K562 (cell line): ENCODE measurements at regions not wholly inside any gene's neighbourhood (a gene's known extent, or its start where the extent isn't known, plus 50 kb on each side); places are given as distances from the start of the nearest gene placed in this dataset.
"Not testable (repeated sequence)": the region's sequence is repeated elsewhere in the genome, so short reads cannot be mapped to it uniquely, and the experiment has no call there.

Experiments used
- ATAC-seq: fragments of 200-7000 bp; cut with Tn5 transposase; 3 replicates; pipeline ENCODE4 v1.9.1; 2020; ENCODE audit warnings: moderate library complexity
- BruUV-seq: library from RNA; stranded (reverse); fragments of 400-500 nt; replicated peaks from 2 replicates; lab custom pipeline; 2021; lab: Mats Ljungman, UMichigan
- CTCF ChIA-PET: fragments of 300-600 bp; formaldehyde crosslinking; extraction: SDS; loops from one replicate; lab custom pipeline; 2021; ENCODE audit warnings: low intra/inter-chr PET ratio; lab: Yijun Ruan, JAX
- POLR2A ChIA-PET: fragments of 300-600, 350-650 bp; sonication (Branson Sonifier 250); formaldehyde crosslinking; extraction: SDS; loops from one replicate; lab custom pipeline; 2021; ENCODE audit warnings: antibody characterized with exemption, inconsistent platforms; lab: Yijun Ruan, JAX
- DNase-seq, 4 experiments: peaks; one replicate each; pipeline versions ENCODE4 v3.0.0 to v3.0.0-alpha.2; 2011 to 2018; ENCODE audit warnings: low spot score in 3 of 4, mixed read lengths in 3 of 4; ENCODE audit errors: extremely low read depth in 1 of 4
- FAIRE-seq: peaks from 2 replicates; lab custom pipeline; 2011; peaks lifted over from hg19 to GRCh38; lab: Jason Lieb, UNC
- H2AFZ ChIP-seq: 2 replicates; pipeline ENCODE4 v1.6.0; 2011; ENCODE audit warnings: low read depth, low read length, control low read depth, inconsistent platforms
- H3K27ac ChIP-seq: fragments of 200-600 bp; 3 replicates; pipeline ENCODE4 v1.8.0; 2011; ENCODE audit warnings: low read depth, mild to moderate bottlenecking, control low read depth, inconsistent platforms, low read length, moderate library complexity, mixed read lengths; ENCODE audit errors: extremely low read depth
- H3K27me3 ChIP-seq, 2 experiments: fragments of 300-600 bp in 1 of 2; 2 replicates in 1 of 2; 3 replicates in 1 of 2; pipeline versions ENCODE4 v1.6.0 to v1.8.0; 2011; ENCODE audit warnings: inconsistent platforms in 2 of 2, low read length in 2 of 2, mild to moderate bottlenecking in 1 of 2, mixed read lengths in 1 of 2, moderate library complexity in 1 of 2; ENCODE audit not compliant: control insufficient read depth in 2 of 2, insufficient read depth in 2 of 2
- H3K36me3 ChIP-seq: fragments of 300-600 bp; 3 replicates; pipeline ENCODE4 v1.8.0; 2011; ENCODE audit warnings: mild to moderate bottlenecking, low read length, inconsistent platforms; ENCODE audit not compliant: control insufficient read depth, insufficient read depth
- H3K4me1 ChIP-seq, 2 experiments: fragments of 200-600 bp in 1 of 2; replicated peaks in 1 of 2; 2 replicates in 1 of 2; 3 replicates in 1 of 2; pipeline versions ENCODE4 v1.5.1 to v1.8.0; 2011; ENCODE audit warnings: inconsistent platforms in 2 of 2, low read length in 2 of 2, mild to moderate bottlenecking in 1 of 2, mixed read lengths in 1 of 2, moderate library complexity in 1 of 2; ENCODE audit not compliant: control insufficient read depth in 2 of 2, insufficient read depth in 2 of 2
- H3K4me2 ChIP-seq: 2 replicates; pipeline ENCODE4 v1.6.1; 2011; ENCODE audit warnings: low read length, control low read depth, inconsistent platforms, mixed read lengths; ENCODE audit not compliant: insufficient read depth
- H3K4me3 ChIP-seq: fragments of 200-600 bp; sonication (generic), shearing (Covaris generic); 2 replicates; pipeline ENCODE4 v1.5.1; 2016; ENCODE audit warnings: control low read depth, inconsistent platforms
- H3K79me2 ChIP-seq: fragments of 200-600 bp; 3 replicates; pipeline ENCODE4 v1.8.0; 2011; ENCODE audit warnings: low read length, inconsistent platforms; ENCODE audit not compliant: control insufficient read depth, insufficient read depth
- H3K9ac ChIP-seq, 2 experiments: 2 replicates each; pipeline versions ENCODE4 v1.6.0 to v1.6.1; 2011; ENCODE audit warnings: low read depth in 2 of 2, low read length in 2 of 2, control low read depth in 1 of 2, inconsistent platforms in 1 of 2, mild to moderate bottlenecking in 1 of 2, mixed read lengths in 1 of 2; ENCODE audit not compliant: insufficient read depth in 1 of 2
- H3K9me1 ChIP-seq: one replicate; pipeline ENCODE4 v1.6.0; 2011; ENCODE audit warnings: inconsistent platforms, mild to moderate bottlenecking, low read length, moderate library complexity; ENCODE audit not compliant: control insufficient read depth, insufficient read depth
- H3K9me3 ChIP-seq: replicated peaks from 2 replicates; pipeline ENCODE4 v1.5.1; 2011; ENCODE audit warnings: low read depth, low read length, inconsistent platforms; ENCODE audit not compliant: control insufficient read depth, insufficient read depth
- H4K20me1 ChIP-seq: replicated peaks from 2 replicates; pipeline ENCODE4 v1.6.1; 2011; ENCODE audit warnings: low read length, inconsistent platforms, mixed read lengths; ENCODE audit not compliant: control insufficient read depth, insufficient read depth
- CTCF ChIP-seq, 3 experiments: IDR thresholded peaks in 2 of 3; conservative IDR thresholded peaks in 1 of 3; 2 replicates each; pipeline ENCODE4 v1.5.1; 2011 to 2012; ENCODE audit warnings: low read length in 3 of 3, mild to moderate bottlenecking in 3 of 3, control low read depth in 2 of 3, improper control_type of control experiment in 1 of 3, inconsistent platforms in 1 of 3, low read depth in 1 of 3, mixed read lengths in 1 of 3, moderate library complexity in 1 of 3; ENCODE audit not compliant: insufficient read depth in 2 of 3
- LARP7 ChIP-seq: fragments of 450-650 bp; IDR thresholded peaks from 2 replicates; pipeline ENCODE4 v1.6.1; 2016
- MEF2A ChIP-seq: IDR thresholded peaks from 2 replicates; pipeline ENCODE4 v1.6.1; 2011; ENCODE audit warnings: low read depth, mild to moderate bottlenecking, low read length, moderate library complexity; ENCODE audit not compliant: control insufficient read depth
- POLR2G ChIP-seq: fragments of 200-400 bp; formaldehyde crosslinking; IDR thresholded peaks from 2 replicates; pipeline ENCODE4 v1.6.1; 2017; ENCODE audit warnings: low read depth, mild to moderate bottlenecking, antibody characterized with exemption, low read length, moderate library complexity
- RAD21 ChIP-seq, 2 experiments: fragments of 250-450 bp in 1 of 2; fragments of 450-650 bp in 1 of 2; sonication (Bioruptor Pico) in 1 of 2; formaldehyde crosslinking in 1 of 2; IDR thresholded peaks in 1 of 2; conservative IDR thresholded peaks in 1 of 2; 2 replicates each; pipeline versions ENCODE4 v1.4.0 to v1.8.0; 2020 to 2022; ENCODE audit warnings: mild to moderate bottlenecking in 2 of 2, moderate library complexity in 1 of 2
- TRIM28 ChIP-seq: fragments of 450-650 bp; IDR thresholded peaks from 2 replicates; pipeline ENCODE4 v1.6.1; 2017
- ZBTB33 ChIP-seq: sonication (generic); formaldehyde crosslinking; IDR thresholded peaks from 2 replicates; pipeline ENCODE4 v1.8.1; 2023; ENCODE audit warnings: mild to moderate bottlenecking, missing genetic modification reagents
- WGBS: fragments of 100-300 bp; shearing (Covaris generic); methylation state at CpG from one replicate; pipeline ENCODE4 v1.1.6; 2016; ENCODE audit warnings: low coverage, mixed read lengths; ENCODE audit not compliant: insufficient coverage; ENCODE audit errors: missing lambda C conversion rate; 5-methylcytosine and 5-hydroxymethylcytosine counted together
- in situ Hi-C: fragments of 300-500 bp; cut with MboI; formaldehyde crosslinking; loops from 4 replicates; pipeline ENCODE4 v1.15.0; 2018; ENCODE audit warnings: inconsistent platforms, mixed read lengths
- intact Hi-C: fragments of 100-400 bp; cut with micrococcal nuclease; formaldehyde crosslinking; loops from 2 replicates; pipeline ENCODE4 v1.14.2; 2022
- TF ChIP-seq, protein P1 (sequence below): sonication (generic); formaldehyde crosslinking; IDR thresholded peaks from 2 replicates; pipeline ENCODE4 v1.5.0; 2020; ENCODE audit warnings: missing genetic modification reagents

DNA sequence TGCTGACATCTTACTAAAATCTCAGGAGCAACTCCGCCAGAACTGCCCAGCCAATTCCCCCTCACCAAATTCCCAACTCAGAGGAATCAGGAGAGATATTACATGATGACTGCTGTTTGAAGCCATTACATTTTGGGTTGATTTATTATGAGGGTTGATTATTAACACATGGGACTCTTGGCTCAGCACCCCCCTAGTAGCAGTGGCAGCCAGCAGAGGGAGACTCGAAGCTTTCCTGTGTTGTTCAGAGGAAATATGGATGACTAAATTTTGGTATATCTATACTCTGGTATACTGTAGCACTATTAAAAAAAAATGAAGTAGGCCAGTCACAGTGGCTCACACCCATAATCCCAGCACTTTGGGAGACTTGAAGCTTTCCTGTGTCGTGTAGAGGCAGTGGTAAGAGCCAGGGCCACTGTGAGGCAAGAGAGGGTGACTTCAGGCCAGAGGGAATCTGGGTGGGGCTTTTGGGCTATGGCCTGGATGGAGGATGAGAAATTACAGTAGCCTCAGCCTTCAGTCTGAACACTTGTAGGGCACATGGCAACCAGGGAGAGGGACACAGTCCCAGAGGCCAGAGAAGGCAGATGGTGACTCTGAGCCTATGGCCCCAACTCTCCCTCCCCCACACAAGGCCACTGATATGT is 111.4 kb downstream of the LHX2 start:
- H3K27ac ChIP-seq: no peak overlapping the region
- no peaks in the 10 kb centered on the region for H3K79me2 ChIP-seq
- FAIRE-seq (peak; percentile 40), DNase-seq (no peak), ATAC-seq (no peak)
- H4K20me1 ChIP-seq: peaks cover 9% of the 10 kb centered on the region
- TF ChIP-seq RAD21 (CRISPR knock-in tag; conservative IDR thresholded peaks at IDR 0.05 in 1 of 2, IDR thresholded peaks at IDR 0.05 in 1 of 2) (peak in 1 of 2 experiments; percentile 31; a peak in 2 of 4 replicates), MEF2A (no peak), LARP7 (no peak), ZBTB33 (CRISPR knock-in tag) (no peak), TRIM28 (no peak), CTCF (IDR thresholded peaks at IDR 0.05 in 2 of 3, conservative IDR thresholded peaks at IDR 0.05 in 1 of 3; ENCODE audit: insufficient read depth in 2 of 3, low read depth in 1 of 3, low read length in 3 of 3) (peak; percentile 12 to 49 (median 29); a peak in 2 of 6 replicates), POLR2G (no peak)
- TF ChIP-seq, protein P1, sequence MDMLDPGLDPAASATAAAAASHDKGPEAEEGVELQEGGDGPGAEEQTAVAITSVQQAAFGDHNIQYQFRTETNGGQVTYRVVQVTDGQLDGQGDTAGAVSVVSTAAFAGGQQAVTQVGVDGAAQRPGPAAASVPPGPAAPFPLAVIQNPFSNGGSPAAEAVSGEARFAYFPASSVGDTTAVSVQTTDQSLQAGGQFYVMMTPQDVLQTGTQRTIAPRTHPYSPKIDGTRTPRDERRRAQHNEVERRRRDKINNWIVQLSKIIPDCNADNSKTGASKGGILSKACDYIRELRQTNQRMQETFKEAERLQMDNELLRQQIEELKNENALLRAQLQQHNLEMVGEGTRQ (CRISPR knock-in tag): no peak
- H3K4me2 ChIP-seq: no peak overlapping the region
- CTCF ChIA-PET: no interaction called here
- H3K36me3 ChIP-seq: no peaks in the 10 kb centered on the region
- H3K27me3 ChIP-seq: peaks cover 3 to 19% of the 10 kb centered on the region in 2 experiments; a peak in 2 of 5 replicates
- no peak overlapping the region for H3K4me3 ChIP-seq
- no TSS peak for BruUV-seq
- intact Hi-C loops: no loop called here
- H3K4me1 ChIP-seq: peaks cover 0 to 8% of the 10 kb centered on the region in 2 experiments; a peak in 1 of 5 replicates
- in situ Hi-C loops: loop anchor here (25.0 kb wide), 1 partner anchor 939 kb away; no protein-coding TSS in a partner anchor
- WGBS: 0% methylated on average over 3 of the region's 3 CpGs
- H3K9me3 ChIP-seq: no peaks in the 10 kb centered on the region
- no peak overlapping the region for H2AFZ ChIP-seq
- no peaks in the 10 kb centered on the region for H3K9me1 ChIP-seq
- no peak overlapping the region for H3K9ac ChIP-seq
- POLR2A ChIA-PET: interaction anchor here (0.6 kb wide), 1 partner anchor 290 kb away, joined by 3 read pairs; no protein-coding TSS in a partner anchor

GRCh38 chr9:124123621-124124020 is 112.1 kb downstream of the LHX2 start:
- H3K27ac ChIP-seq, ATAC-seq, H3K9me3 ChIP-seq, H2AFZ ChIP-seq, H3K9me1 ChIP-seq, H3K9ac ChIP-seq, FAIRE-seq, intact Hi-C loops, POLR2A ChIA-PET, H3K36me3 ChIP-seq, H3K79me2 ChIP-seq, H3K4me1 ChIP-seq, H3K4me2 ChIP-seq, DNase-seq, H3K4me3 ChIP-seq, BruUV-seq: not testable (repeated sequence)
- 0% methylated on average over 1 of the region's 1 CpG for WGBS
- peaks cover 13% of the 10 kb centered on the region for H4K20me1 ChIP-seq
- in situ Hi-C loops: loop anchor here (25.0 kb wide), 1 partner anchor 939 kb away; no protein-coding TSS in a partner anchor
- H3K27me3 ChIP-seq: peaks cover 3 to 19% of the 10 kb centered on the region in 2 experiments; a peak in 3 of 5 replicates
- CTCF ChIA-PET: interaction anchor here (0.7 kb wide), 1 partner anchor 198 kb away, joined by 4 read pairs; no protein-coding TSS in a partner anchor
